HG03066 (cell line): ENCODE measurements at regions not wholly inside any gene's neighbourhood (a gene's known extent, or its start where the extent isn't known, plus 50 kb on each side); places are given as distances from the start of the nearest gene placed in this dataset.

Experiments used
- ATAC-seq: cut with Tn5 transposase; IDR thresholded peaks from one replicate; pipeline ENCODE4 v1.9.1; 2021; ENCODE audit warnings: low read depth; ENCODE audit not compliant: unreplicated experiment

DNA sequence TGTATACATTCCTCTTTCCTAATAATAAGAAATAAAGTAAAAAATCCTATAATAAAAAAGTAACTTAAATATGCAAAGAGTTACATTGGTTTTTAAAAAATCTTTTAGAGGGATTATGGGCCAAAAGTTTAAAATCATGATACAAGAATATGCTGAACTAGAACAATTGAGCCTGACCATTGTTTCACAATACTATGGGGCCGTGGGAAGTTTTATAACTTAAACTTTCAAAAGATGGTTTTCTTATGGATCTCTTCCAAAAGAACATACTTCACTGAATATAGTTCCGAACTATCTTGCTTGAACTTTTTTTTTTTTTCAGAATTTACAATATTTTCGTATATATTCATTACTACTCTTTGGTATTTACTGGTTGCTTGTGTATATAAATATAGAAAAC is 97.6 kb downstream of the NFKBIZ start:
- no peak for ATAC-seq

DNA sequence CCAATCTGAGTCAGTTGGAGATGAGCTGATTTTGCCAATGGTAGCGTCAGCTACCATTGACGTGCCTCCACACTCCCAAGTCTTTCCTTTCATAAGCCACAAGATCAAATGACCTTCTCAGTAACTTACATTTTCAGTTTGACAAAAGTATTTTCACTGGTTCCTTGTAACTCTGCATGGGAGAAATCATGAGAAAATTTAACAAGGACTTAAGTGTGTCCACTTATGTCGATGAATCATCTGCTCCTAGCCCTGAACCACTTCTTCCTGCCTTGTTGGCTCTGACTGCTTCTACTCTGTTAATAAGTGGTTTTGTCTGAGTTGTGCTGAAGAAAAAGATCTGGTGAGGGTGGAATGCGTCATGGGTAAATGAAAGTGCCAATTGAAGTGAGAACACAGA is 101.2 kb downstream of the NFKBIZ start:
- peak; percentile 82 for ATAC-seq

DNA sequence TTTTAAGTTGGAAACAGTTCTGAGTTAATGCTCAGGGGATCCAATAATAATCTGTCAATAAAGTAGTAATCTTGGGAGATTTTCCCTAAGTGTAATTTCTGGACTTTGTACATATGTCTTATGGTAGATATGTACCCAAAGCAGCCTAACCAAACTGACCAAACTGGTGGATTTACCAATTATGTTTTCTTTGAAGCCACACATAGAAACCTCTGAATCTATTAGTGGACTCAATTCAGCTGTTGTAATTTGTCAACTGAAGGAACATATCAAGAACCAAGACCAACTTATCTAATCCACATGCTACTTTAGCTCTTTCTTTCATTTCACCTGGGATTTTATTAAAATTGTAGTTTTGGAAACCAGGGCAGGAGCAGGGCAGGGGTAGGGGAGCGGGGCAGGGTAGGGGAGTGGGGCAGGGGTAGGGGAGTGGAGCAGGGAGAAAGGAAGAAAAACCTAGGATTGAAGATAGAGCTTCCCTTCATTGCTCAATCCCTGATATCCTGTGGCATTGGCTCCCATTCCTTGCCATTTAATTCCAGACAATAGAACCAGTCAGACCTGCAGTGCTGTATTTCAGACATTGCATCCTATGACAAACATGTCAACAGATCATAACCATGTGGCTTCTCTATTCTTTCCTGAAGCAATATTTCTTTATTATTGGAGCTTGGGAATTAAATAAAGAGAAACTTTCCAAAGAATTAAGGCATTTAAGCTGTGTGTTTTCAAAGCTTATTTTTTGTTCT is 101.8 kb downstream of the NFKBIZ start:
- peak; percentile 16 for ATAC-seq

DNA sequence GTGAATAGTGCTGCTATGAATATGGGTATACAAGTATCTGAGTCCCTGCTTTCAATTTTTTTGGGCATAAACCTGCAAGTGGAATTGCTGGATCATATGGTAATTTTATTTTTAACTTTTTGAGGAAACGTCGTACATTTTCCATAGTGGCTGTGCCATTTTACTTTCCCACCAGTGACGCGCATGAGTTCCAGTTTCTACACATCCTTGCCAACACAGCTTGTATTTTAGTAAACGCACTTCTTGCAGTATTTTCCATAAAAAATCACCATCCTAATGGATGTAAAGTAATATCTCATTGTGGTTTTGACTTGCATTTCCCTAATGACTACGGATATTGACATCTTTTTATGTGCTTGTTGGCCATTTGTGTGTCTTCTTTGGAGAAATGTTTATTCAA is 105.0 kb downstream of the NFKBIZ start:
- ATAC-seq = no peak

DNA sequence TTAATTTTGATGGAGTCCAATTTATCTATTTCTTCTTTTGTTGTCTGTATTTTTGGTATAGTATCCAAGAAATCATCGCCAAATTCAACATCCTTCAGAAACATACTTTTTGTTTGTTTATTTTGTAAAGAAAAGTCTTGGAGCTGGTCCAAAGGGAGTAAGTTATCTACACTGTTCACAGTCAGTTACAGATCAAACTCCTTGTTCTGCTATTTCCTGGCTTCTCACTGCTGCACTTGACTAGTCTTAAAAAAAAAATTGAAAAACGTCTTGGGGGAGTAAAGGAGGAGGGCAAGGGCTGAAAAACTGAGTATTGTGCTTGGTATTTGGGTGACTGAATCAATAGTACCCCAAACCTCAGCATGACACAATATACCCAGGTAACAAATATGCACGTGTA is 105.6 kb downstream of the NFKBIZ start:
- ATAC-seq = no peak

DNA sequence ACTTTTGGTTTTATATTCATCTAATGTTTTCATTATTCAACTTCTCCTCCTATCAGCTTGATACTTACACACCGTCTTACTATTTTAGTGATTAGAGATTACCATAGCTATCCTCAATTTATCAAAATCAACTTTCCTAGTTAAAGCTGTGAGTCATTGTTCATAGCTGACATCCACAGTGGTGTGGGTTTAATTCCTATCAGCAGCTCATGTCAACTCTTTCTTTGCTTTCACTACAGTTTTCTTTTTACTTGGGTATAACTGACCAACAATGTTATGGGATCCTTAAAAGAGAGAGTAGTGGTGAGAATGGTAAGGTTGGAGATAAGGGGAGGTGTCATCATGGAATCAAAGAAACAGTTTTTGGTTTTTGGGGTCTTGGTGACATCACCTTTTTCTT is 112.7 kb downstream of the NFKBIZ start:
- no peak for ATAC-seq

DNA sequence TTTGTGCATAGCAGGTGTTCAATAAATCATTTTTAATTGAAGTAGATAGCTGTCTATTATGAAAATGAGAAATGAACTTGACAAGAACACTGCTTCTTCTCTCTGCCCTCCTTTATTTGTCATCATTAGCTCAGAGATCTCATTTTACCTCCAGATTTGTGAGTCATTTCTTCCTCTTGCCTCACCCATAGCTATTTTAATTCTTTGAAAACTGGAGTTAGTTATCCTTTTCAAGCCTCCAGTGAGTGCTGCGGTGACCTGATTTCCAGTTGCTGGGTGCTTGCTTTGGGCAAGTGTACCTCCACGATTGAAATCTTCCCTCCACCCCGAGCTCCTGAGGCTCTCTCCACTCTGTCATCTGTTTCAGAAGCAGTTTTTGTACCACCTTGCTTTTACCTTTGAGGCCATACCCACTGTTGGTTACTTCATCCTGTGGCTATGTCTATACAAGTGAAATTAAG is 114.6 kb downstream of the NFKBIZ start:
- ATAC-seq = no peak

DNA sequence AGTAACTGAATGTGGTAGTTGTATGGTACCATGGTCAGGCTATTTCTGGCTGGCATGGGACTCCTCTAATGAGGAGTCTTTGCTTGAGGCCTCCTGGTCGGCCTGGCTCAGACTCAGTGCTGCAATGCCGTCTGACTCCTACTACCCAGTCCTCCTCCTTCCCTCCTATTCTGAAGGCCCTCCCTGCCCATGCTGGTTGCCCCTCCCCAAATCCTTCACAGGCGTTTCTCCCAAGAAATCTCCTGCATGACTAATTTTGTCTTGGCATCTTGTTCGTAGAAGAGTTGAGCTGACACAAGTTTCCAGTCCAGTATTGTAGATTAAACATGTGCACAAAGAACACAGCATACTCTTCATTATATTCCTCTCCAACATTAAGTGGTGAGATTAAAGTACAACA is 115.5 kb downstream of the NFKBIZ start:
- no peak for ATAC-seq

DNA sequence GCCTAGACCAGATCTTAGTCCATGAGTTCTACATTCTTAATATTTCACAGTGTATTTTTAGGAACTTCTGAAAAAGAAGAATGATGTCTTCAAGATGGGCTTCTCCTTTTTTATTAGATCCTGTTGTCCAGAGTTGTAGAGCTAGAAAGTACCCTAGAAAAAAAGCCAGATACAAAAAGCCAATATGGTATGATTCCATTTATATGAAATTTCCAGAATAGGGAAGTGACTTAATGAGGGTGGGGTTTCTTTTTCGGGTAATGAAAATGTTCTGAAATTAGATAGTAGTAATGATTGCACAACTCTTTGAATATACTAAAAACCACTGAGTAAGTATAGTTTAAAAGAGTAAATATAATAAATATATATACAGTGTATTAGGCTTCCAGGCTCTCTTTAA is 116.9 kb downstream of the NFKBIZ start:
- no peak for ATAC-seq

DNA sequence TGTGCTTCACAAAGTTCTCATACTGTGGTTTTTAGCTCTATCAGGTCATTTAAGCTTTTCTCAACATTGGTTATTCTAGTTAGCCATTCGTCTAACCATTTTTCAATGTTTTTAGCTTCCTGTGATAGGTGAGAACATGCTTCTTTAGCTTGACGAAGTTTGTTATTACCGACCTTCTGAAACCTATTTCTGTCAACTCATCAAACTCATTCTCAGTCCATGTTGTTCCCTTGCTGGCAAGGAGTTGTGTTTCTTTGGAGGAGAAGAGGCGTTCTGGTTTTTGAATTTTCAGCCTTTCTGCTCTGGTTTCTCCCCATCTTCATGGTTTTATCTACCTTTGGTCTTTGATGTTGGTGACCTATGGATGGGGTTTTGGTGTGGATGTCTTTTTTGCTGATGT is 120.9 kb downstream of the NFKBIZ start:
- ATAC-seq = no peak

DNA sequence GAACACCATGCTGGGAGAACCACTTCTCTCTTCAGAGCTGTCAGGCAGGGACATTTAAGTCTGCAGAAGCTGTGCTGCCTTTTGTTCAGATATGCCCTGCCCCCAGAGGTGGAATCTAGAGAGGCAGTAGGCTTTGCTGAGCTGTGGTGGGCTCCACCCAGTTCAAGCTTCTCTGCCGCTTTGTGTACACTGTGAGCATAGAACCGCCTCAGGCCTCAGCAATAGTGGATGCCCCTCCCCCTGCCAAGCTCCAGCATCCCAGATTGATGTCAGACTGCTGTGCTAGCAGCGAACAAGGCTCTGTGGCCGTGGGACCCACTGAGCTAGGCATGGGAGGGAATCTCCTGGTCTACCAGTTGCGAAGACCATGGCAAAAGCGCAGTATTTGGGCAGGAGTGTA is 121.6 kb downstream of the NFKBIZ start:
- no peak for ATAC-seq

DNA sequence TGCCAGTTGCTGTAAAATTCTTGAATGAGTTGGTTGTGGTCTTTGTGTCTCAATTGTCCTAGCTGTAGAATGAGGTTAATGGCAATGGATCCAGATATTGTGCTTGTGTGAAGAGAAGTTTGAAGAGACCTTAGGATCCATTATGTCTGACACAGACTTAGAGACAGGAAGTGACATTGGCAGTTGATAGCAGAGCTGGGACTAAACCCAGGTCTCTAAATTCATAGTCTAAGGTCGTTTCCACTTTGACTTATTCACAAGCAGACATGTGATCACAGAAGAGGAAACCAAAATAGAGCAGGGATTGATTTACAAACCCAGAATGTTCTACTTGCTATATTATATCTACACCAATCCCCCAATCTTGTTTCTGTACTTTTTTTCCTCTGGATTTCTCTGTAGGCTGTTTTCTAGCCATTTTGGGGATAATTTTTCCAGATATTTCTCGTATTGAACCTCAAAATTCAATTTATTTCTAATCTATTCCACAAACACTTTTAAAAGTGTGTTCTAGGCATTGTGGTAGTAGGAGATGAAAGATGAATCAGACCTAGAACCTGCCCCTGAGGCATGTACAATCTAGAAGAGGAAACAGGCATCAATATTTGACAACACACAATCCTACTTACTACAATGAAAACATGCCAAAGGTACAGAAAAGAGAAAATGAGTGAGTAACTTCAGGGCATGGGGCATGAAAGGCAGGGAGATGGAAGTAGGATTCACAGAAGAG is 123.3 kb downstream of the NFKBIZ start:
- no peak for ATAC-seq

DNA sequence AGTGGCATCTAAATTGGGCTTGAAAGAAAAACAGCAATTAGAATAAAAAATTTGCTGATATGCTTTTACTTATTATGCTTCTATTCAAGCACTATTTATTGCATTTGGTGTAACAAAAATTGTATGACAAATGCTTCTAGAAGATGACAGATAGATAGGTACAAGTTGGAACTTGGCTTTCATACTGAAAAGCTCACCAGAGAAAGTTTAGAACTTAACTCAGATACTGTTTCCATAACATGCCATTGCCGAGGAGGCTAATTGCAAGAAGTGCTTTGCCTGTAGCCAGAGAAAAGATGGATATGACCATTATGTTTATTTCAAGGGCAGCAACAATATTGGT is 123.8 kb downstream of the NFKBIZ start:
- no peak for ATAC-seq

DNA sequence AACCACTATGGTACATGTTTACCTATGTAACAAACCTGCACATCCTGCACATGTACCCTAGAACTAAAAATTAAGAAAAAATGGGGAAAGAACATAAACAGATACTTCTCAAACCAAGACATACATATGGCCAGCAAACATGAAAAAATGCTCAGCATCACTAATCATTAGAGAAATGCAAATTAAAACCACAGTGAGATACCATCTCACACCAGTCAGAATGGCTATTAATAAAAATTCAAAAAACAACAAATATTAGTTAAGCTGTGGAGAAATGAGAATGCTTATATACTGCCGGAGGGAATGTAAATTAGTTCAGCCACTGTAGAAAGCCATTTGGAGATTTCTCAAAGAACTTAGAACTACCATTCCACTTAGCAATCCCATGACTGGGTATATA is 126.1 kb downstream of the NFKBIZ start:
- peak; percentile 33 for ATAC-seq

DNA sequence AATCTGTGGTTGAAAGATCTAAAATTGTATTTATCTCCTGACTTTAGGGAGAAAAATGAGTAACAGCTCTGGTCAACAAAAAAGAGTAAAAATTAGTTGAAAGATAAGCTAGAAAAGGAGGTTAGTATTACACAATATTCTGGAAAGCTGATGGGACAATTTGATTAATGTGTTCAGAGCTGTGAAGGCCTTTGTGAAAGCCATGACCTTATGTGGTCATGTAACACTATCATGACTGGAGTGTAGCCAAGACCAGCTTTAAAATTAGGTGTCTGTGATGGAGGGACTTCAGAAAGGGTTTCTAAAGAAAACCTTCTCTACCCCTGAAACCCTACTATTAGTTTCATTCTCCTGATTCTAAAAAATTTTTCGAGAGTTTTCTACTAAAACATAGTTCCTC is 127.2 kb downstream of the NFKBIZ start:
- ATAC-seq = peak; percentile 97

DNA sequence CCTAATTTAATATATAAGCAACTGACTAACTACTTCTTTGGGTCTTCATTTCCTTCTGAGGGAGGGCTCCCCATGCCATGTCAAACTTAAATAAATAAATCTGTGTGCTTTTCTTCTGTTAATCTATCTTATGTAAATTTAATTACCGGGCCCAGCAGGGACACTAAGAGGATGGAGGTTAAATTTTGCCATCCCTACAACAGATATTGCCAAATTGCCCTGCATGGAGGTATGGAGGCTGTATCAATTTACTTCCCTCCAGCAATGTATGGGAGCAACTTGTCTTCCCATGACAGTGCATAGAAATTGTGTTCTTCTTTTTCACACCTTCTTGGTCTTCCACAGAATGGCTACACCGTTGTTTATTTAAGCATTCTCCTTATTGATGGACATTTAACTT is 129.0 kb downstream of the NFKBIZ start:
- ATAC-seq = no peak

DNA sequence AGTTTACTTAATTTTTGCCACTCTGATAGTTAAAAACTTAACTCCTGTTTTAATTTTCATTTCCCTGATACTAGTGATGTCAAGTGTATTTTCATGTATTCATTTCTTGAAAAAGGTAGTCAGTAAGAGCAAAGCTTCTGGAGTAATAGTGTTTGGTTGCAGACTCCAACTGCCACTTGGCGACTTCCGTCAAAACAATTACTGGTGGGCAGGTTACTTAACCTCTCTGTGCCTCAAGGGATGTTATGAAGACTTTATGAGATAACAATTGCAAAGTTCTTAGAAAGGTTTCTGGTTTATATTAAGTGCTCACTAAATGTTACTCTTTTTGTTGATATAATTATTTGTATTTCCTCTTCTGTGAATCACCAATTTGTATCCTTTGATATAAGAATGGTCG is 129.7 kb downstream of the NFKBIZ start:
- ATAC-seq = no peak

DNA sequence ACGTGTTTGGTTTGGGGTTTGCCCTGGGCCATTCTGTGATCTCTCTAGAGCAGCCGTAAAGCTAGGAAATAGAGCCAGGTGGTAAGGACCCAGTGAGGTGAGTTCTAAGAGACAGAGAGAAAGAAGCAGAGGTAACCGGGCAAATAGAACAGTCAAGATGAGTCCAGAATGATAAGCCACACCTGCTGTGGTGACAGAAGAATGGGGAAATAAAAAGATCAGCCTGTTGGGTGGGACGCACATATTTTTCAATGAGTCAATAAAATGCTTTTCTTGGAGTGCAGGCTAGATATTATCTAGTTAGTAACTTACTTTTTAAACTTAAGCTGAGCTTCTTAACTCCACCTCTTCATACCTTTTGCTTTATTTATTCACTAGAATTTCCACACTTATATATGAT is 135.0 kb downstream of the NFKBIZ start:
- no peak for ATAC-seq

DNA sequence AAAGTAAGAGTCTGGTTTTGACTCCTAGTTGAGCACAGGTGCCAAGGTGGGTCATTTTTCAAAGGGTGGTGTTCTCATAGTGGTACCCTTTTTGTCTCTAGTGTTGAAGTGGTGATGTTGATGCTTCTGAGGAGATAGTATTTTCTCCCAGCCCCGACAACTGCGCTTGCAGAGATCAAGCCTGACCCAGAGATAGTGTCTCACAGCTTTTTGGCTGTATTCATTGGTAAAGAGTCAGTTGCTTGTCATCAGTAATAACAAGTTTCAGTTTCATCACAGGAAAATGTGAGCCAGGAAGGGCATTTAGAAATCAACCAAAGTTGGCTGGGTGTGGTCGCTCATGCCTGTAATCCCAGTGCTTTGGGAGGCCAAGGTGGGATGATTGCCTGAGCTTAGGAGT is 139.3 kb downstream of the NFKBIZ start:
- ATAC-seq = no peak

DNA sequence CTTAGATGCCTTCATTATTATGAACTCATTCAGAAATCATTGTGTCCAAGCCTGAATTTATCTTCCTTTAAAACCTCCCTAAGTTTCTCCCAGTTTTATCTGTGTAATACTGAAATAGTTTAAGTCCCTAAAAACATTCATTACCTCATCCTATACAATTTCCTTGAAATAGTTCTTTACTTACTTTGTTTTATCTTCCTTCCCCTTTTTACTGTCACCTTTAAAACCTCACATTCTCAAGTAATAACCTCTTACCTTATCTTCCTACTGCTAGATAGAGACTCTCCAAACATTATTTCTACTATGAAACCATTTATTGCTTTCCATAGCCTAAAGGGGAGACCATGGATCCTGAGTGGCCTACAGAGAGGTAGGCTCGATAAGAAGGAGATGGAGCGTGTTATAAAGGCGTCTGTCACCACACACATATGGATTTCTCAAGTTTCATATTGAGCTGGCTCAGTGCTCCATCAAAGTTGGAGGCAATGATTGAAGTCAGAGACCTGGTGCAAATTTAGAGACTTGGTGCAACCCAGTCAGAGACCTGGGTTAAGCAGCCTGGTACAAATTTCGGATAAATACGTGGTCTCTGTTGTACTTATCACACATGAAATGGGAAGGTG is 140.4 kb downstream of the NFKBIZ start:
- ATAC-seq = no peak

DNA sequence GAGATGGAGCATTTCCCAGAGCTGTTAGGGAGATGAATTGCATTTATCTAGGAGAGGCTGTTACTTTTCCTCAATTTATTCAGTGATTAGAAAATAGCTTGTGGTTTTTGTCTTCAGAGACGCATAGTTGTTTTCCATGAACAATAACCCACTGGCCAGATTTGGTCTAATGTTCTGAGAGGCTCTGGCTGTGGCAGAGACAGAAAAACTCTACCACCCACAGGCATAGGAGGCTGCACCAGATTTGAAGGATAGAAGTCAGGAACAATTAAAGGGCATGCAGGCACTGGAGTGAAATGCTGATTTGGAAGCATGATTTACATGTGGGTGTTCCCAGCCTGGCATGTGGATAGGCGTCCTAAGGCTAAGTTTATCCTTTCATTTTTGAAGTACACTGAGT is 143.5 kb downstream of the NFKBIZ start:
- ATAC-seq = no peak

DNA sequence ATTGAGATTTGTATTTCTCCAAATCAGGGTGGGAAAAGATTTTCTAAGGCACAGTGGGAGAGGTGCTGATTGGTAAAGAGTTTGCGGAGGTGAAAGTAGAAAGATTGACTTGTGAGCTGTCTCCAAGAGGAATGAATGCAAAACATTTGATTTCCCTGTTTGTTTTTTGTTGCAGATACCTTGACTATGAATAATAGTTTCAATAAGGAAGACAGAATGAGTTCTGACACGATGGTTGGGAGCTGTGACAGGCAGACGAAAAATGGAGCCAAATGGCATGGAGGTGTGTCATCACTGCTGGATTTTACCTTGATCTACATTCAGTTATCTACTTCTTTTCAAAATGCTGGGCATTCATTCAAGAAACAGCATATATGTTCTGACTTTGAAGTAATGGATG is 145.1 kb downstream of the NFKBIZ start:
- ATAC-seq = no peak
